ENCODE measurements at regions not wholly inside any gene's neighbourhood (a gene's known extent, or its start where the extent isn't known, plus 50 kb on each side); places are given as distances from the start of the nearest gene placed in this dataset.

- Histone ChIP-seq H3K79me1 (ENCODE audit: low read depth in 1 of 2, low read length in 2 of 2) (no peaks in the 10 kb centered on the region), H3K27me3 (ENCODE audit: control insufficient read depth, insufficient read depth, low read length) (no peaks in the 10 kb centered on the region), H3K14ac (replicated peaks; ENCODE audit: low read depth, low read length) (no peak overlapping the region), H4K20me1 (ENCODE audit: insufficient read depth, low read length) (no peaks in the 10 kb centered on the region), H4K91ac (ENCODE audit: insufficient read depth, low read depth, low read length) (no peak overlapping the region), H4K5ac (ENCODE audit: low read depth, low read length) (no peak overlapping the region), H3K18ac (ENCODE audit: low read depth, low read length) (no peak overlapping the region), H3K27ac (ENCODE audit: insufficient read depth, low read length) (no peak overlapping the region), H3K23ac (ENCODE audit: low read depth, low read length) (no peak overlapping the region), H2AK9ac (replicated peaks; ENCODE audit: low read depth, low read length, poor library complexity) (no peak overlapping the region), H3K9ac (ENCODE audit: low read depth, low read length) (no peak overlapping the region), H3K9me1 (ENCODE audit: insufficient read depth, low read length) (no peaks in the 10 kb centered on the region), H2BK20ac (ENCODE audit: low read depth, low read length) (no peak overlapping the region), H2BK5ac (ENCODE audit: low read depth, low read length, poor library complexity, severe bottlenecking) (no peak overlapping the region), H3K4ac (ENCODE audit: low read depth, low read length) (no peak overlapping the region), H3K4me3 (ENCODE audit: insufficient read depth, low read depth, low read length) (no peak overlapping the region), H3K4me2 (ENCODE audit: low read depth, low read length) (no peak overlapping the region), H2AFZ (replicated peaks; ENCODE audit: low read length, poor library complexity) (no peak overlapping the region), H3K9me3 (ENCODE audit: control insufficient read depth, insufficient read depth, low read length) (no peaks in the 10 kb centered on the region), H3K4me1 (ENCODE audit: control insufficient read depth, insufficient read depth, low read length) (no peaks in the 10 kb centered on the region), H2AK5ac (ENCODE audit: low read depth, low read length) (no peak overlapping the region), H2BK120ac (ENCODE audit: low read depth, low read length) (no peak overlapping the region), H3K36me3 (ENCODE audit: control insufficient read depth, insufficient read depth, low read length) (no peaks in the 10 kb centered on the region), H2BK15ac (ENCODE audit: low read depth, low read length) (no peak overlapping the region), H4K8ac (ENCODE audit: low read depth in 2 of 2, low read length in 2 of 2) (no peak overlapping the region), H3K56ac (ENCODE audit: extremely low read depth, insufficient read depth, low read length) (no peak overlapping the region)
- ChIA-PET CTCF (no interaction called here), POLR2A (ENCODE audit: unreplicated experiment) (no interaction called here)
- DNase-seq (no peak), ATAC-seq (ENCODE audit: low read depth) (no peak)
- dilution Hi-C loops (cut with HindIII; ENCODE audit: low sequenced_read_pairs, unreplicated experiment) (no loop called here), intact Hi-C loops (cut with micrococcal nuclease) (no loop called here), in situ Hi-C loops (cut with MboI; ENCODE audit: low sequenced_read_pairs) (no loop called here)
- no CpG with 5 or more reads among the region's 2 CpGs for WGBS, 2 experiments (ENCODE audit: extremely low coverage in 2 of 2, insufficient read length in 1 of 2)
- no peak for TF ChIP-seq RFX5 (IDR thresholded peaks at IDR 0.05; ENCODE audit: low read depth, low read length)
- TF ChIP-seq RAD21 (IDR thresholded peaks at IDR 0.05; ENCODE audit: low read length), result no peak
- no peak for TF ChIP-seq FOS (IDR thresholded peaks at IDR 0.05; ENCODE audit: low read depth, low read length)
- no peak for TF ChIP-seq MAZ (IDR thresholded peaks at IDR 0.05; ENCODE audit: borderline replicate concordance, low read depth, low read length)
- no peak for TF ChIP-seq POLR2A (IDR thresholded peaks at IDR 0.05; ENCODE audit: low read depth, low read length)
- no peak for TF ChIP-seq MAFK (IDR thresholded peaks at IDR 0.05; ENCODE audit: low read depth, low read length)
- TF ChIP-seq CHD1 (IDR thresholded peaks at IDR 0.05; ENCODE audit: low read depth, low read length), result no peak
- no peak for TF ChIP-seq ELK1 (IDR thresholded peaks at IDR 0.05; ENCODE audit: borderline replicate concordance, low read depth, low read length)
- no peak for TF ChIP-seq MXI1 (IDR thresholded peaks at IDR 0.05; ENCODE audit: borderline replicate concordance, low read depth, low read length)
- TF ChIP-seq BHLHE40 (IDR thresholded peaks at IDR 0.05; ENCODE audit: low read depth, low read length), result no peak
- no peak for TF ChIP-seq CEBPB (IDR thresholded peaks at IDR 0.05; ENCODE audit: low read depth, low read length)
- no peak for TF ChIP-seq CTCF (conservative IDR thresholded peaks at IDR 0.05; ENCODE audit: low read depth, low read length)
- TF ChIP-seq RCOR1 (IDR thresholded peaks at IDR 0.05; ENCODE audit: insufficient replicate concordance, low read length), result no peak
- no peak for TF ChIP-seq SMC3 (IDR thresholded peaks at IDR 0.05; ENCODE audit: low read depth, low read length)
- TF ChIP-seq NFE2L2 (IDR thresholded peaks at IDR 0.05; ENCODE audit: low read depth, low read length), result no peak
- no peak for TF ChIP-seq USF2 (IDR thresholded peaks at IDR 0.05; ENCODE audit: low read depth, low read length)
- BruUV-seq (replicated peaks), result no TSS peak
These were observed 505.0 kb downstream of the ELAVL2 start for GRCh38 chr9:23321049-23321448.

Data from IMR-90 (cell line).